ENCODE measurements at regions not wholly inside any gene's neighbourhood (a gene's known extent, or its start where the extent isn't known, plus 50 kb on each side); places are given as distances from the start of the nearest gene placed in this dataset.

DNA sequence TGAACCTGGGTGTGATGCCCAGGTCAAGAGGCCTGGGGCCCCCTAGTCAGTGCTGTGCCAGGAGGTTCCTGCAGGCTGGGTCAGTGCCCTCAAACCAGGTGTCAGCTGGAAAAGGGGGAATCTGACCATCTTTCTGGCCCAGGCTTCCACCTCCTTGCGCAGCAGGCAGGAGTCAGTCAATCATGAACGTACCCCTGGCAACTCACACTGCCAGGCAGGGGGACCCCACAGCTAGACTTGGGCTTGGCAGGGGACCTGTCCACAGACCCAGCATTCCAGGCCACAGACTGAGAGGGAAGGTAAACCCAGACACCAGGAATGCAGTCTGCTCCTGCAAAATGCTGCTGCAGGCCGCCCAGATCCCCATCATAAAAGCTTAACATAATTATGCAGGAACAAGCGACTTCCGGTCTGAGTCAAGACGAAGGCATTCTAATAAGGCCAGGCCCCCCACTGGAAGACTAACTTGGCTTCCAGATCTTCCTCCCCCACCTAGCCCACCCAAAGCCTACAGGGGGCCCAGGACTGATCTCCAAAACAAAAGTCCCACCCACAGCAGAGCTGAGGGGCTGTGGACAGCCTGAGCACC, 156.3 kb downstream of the BCOR start:
- no peak for DNase-seq

- DNase-seq: no peak
Observed at GRCh38 chrX:39944416-39944815, 153.3 kb downstream of the BCOR start.

- no peak for DNase-seq
Observed at GRCh38 chrX:39945709-39946108, 152.0 kb downstream of the BCOR start.

- DNase-seq: no peak
Observed at GRCh38 chrX:39946822-39947221, 150.9 kb downstream of the BCOR start.

GRCh38 chrX:39948582-39948981, 149.2 kb downstream of the BCOR start:
- DNase-seq: no peak

- DNase-seq: no peak
Observed at GRCh38 chrX:39950018-39950688, 147.6 kb downstream of the BCOR start.

GRCh38 chrX:39952989-39953388, 144.8 kb downstream of the BCOR start:
- no peak for DNase-seq

- no peak for DNase-seq
Observed at GRCh38 chrX:39953879-39954278, 143.9 kb downstream of the BCOR start.

- DNase-seq: no peak
Observed at GRCh38 chrX:39954851-39955250, 142.9 kb downstream of the BCOR start.

GRCh38 chrX:39955625-39956024, 142.1 kb downstream of the BCOR start:
- no peak for DNase-seq

DNA sequence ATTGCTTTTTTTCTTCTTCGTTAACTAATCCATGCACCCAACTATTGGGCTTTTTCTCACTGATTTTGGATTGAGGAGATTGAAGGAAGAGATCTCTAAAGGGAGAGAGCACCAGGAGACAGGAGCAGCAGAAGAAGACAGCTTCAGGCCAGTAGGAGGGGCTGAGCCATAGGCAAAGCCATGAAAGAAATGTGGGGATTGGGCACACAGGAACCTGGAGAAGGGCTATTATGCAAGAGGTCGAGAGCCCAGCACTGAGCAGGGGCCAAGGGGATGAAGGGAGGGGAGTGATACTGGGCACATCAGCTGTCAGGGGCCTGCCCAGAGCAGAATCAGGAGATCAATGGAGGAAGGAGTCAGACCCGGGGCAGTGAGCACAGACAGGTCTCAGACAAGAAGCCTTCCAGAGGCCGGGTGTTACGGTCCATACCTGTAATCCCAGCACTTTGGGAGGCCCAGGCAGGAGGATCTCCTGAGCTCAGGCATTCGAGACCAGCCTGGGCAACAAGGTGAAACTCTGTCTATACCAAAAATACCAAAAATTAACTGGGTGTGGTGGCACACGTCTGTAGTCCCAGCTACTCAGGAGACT, 140.9 kb downstream of the BCOR start:
- DNase-seq: no peak

DNA sequence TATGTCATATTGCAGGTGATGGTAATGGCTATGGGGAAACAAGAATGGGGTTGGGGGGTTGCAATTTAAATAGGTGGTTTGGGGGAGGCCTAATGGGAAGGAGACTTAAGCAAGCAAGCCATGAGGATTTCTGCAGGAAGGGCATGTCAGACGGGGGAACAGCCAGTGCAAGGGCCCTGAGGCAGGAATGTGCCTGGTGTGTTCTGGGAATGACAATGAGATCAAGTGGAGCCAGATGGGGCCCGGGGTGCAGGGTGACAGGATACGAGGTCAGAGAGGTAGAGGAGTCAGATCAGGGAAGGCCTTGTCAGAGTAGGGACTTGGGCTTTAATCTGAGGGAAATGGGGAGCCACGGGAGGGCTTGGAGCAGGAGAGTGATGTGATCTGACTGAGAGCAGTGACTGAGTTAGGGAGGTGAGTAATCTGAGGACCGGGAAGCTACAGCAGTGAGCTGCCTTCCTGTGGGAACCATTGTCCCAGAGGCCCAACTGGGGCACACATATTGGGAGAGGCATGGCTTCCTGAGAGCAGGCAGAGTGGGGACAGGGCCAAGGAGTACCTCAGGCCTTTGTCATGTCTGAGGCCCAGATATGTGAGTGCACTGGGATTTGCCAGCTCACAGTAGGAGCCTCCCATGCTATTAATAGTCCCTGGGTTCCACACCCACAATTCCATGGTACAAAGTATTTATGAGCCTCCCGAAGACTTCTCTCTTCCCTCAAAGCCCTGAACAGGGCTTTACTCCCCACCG, 139.8 kb downstream of the BCOR start:
- no peak for DNase-seq

GRCh38 chrX:39958850-39959249, 138.9 kb downstream of the BCOR start:
- DNase-seq: no peak

DNA sequence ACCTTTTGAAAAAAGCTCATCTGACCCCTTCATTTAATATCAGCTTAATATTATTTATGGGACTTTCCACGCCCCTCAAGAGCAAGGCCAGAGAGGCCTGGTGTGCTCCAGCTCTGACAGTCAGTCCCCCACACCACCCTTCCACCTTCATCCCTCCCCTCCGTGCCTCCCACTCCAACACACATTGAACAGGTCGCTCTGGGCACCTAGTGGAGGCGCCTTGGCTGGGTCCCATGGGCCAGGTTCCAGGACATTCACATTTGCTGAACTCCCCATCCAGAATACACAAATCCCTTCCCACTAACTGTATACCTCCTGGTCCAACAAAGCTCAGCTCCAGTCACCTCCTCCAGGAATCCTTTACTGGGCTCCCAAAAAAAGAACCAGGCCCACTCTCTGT, 137.5 kb downstream of the BCOR start:
- no peak for DNase-seq

DNA sequence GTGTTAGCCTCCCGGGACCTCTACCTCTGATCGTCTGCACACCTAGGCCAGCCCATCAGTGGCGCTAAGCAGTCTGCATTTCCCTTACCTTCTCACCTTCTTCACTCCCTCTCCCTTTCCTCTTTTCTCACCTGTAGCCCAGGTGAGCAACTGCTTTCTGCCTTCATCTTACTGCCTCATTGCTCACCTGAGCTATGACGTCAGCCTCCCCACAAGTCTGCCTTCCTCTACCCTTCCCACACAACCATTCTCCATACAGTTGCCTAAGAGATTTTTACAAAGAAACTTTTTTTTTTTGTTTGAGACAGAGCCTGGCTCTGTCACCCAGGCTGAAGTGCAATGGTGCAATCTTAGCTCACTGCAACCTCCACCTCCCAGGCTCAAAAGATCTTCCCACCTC, 136.3 kb downstream of the BCOR start:
- DNase-seq: no peak

DNA sequence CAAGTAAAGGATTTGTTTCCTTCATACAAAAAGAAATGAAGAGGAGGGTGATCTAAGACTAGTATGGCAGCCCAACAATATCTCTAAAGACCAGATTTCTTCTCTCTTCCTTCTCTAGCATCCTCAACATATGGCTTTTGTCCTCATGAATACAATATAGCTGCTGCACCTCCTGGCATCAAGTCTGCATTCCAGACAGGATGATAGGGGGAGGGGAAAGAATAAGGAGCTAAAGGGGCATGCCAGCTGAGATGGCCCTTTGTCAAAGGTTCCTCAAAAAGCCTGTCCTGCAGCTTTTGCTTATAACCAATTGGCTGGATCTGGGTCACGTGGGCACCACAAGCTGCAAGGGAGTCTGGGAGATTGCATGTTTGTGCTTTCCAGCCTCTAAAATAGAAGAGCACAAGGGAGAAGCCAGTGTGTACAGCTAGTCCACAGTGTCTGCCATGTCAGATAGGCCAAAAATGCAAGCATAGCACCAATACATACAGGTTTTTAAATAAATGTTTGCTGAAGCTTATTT, 132.6 kb downstream of the BCOR start:
- DNase-seq: no peak

DNA sequence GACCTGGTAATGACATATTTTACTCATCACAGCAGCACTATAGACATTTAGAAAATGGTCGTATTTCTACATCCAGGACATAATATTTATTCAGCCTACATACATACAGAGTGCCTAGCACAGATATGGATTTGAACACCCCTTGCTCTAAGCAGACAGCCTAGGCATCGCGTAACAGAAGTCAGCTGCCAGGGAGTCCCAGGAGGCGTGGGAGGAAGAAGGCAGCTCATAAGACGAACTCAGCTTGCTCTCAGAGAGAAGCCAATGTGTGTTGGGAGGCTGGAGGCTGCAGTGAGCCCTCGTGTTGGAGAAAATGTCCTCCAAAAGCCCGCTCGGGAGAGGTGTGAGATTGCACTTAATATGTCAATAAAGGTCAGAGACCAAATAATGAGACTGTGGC, 131.6 kb downstream of the BCOR start:
- no peak for DNase-seq

- DNase-seq: no peak
Observed at GRCh38 chrX:39967348-39967747, 130.4 kb downstream of the BCOR start.

GRCh38 chrX:39969099-39969818, 128.5 kb downstream of the BCOR start:
- DNase-seq: no peak

DNA sequence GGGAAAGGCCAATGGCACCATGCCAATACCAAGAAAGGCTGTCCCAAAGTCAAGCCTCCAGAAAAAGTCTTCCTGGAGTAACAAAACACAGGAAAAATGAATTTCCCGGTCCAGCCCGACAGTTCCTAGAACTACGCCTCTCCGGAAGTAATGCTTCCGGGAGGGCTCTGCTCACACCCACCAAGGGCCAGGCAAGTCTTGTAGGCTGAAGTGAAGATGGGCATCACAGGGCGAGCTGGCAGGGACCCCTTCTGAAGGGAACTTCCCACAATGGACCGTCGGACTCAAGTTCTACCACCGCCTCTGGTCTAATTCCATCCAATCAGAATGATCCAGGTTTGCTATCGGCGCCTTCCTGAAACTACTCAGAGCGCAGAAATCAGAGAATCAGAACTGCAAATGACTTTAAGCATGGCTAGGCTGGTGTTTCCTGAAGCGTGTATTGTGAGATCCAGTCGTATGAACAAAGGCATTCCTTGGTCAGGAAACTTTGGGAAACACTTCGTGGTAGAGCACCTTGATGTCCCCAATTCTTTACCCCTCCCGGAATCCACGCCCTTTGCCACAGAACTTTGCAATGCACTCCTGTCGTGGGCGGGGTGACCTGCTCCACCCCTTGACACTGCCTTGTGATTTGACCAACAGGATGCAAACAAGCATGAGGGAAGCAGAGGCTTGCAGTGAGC, 127.8 kb downstream of the BCOR start:
- DNase-seq: no peak

DNA sequence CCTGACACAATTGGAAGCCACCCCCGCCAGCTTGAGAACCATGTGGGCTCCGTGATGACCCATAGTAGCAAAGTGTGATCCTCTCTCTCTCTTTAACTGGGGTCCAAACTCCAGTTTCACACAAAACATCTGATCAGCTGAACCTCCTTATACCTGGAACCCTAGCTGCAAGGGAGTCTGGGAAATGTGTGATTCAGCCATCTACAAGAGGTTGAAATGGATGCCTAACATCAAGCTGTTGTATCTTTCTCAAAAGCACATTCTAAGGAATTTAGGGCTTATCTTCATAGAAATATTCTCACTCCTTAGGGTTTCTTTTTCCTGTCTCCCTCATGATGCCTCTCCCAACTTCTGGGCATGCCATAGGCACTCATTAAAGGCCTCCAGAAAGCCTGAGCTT, 126.0 kb downstream of the BCOR start:
- no peak for DNase-seq

DNA sequence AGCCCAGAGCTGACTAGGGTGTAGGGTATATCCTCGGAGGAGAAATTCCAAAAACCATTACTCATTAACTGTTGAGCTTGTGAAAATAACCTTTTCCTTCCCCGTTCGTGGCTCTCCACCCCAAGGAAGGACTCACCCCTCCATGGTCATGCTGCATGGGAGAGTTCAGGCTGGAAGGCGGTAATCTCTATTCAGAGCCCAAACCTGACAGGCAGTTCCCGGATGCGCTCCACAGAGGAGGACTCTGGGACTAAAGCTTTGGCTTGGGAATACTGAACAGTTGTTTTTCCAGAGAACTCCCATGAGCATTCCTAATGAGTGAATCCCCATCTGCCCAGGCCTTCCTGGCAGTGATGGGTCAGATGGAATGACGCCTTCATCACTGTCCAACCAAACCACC, 125.4 kb downstream of the BCOR start:
- no peak for DNase-seq

All from KG1 (cell line).